Parathyroid adenoma (tissue), 2 donors: ENCODE measurements at regions not wholly inside any gene's neighbourhood (a gene's known extent, or its start where the extent isn't known, plus 50 kb on each side); places are given as distances from the start of the nearest gene placed in this dataset.

Source experiments
- H2AFZ ChIP-seq: fragments of 300-600 bp; sonication (generic); one replicate; pipeline ENCODE4 v1.7.0; 2017; ENCODE audit warnings: antibody characterized with exemption, mild to moderate bottlenecking
- H3K27ac ChIP-seq: fragments of 300-600 bp; sonication (generic); one replicate; pipeline ENCODE4 v1.7.0; 2017
- H3K27me3 ChIP-seq: fragments of 300-600 bp; sonication (generic); one replicate; pipeline ENCODE4 v1.7.0; 2017; ENCODE audit warnings: low read length; ENCODE audit not compliant: control insufficient read depth, insufficient read depth
- H3K36me3 ChIP-seq: fragments of 300-600 bp; sonication (generic); one replicate; pipeline ENCODE4 v1.7.0; 2017; ENCODE audit warnings: low read length; ENCODE audit not compliant: control insufficient read depth, insufficient read depth
- H3K4me1 ChIP-seq: fragments of 300-600 bp; sonication (generic); one replicate; pipeline ENCODE4 v1.7.0; 2017; ENCODE audit warnings: control low read depth
- H3K4me2 ChIP-seq: fragments of 300-600 bp; sonication (generic); one replicate; pipeline ENCODE4 v1.7.0; 2017; ENCODE audit warnings: low read length
- H3K4me3 ChIP-seq: fragments of 300-600 bp; sonication (generic); one replicate; pipeline ENCODE4 v1.7.0; 2017; ENCODE audit warnings: low read depth, low read length
- H3K79me2 ChIP-seq: fragments of 300-600 bp; sonication (generic); one replicate; pipeline ENCODE4 v1.7.0; 2017; ENCODE audit warnings: control low read depth
- H3K9ac ChIP-seq: fragments of 300-600 bp; sonication (generic); one replicate; pipeline ENCODE4 v1.7.0; 2017; ENCODE audit warnings: mild to moderate bottlenecking
- H3K9me3 ChIP-seq: fragments of 300-600 bp; sonication (generic); one replicate; pipeline ENCODE4 v1.7.0; 2017; ENCODE audit warnings: low read length; ENCODE audit not compliant: control insufficient read depth
- TF ChIP-seq, protein P1 (sequence below): fragments of 300-600 bp; sonication (generic); IDR thresholded peaks from one replicate; pipeline ENCODE4 v1.7.0; 2017; ENCODE audit warnings: antibody characterized with exemption, mild to moderate bottlenecking
- donor health status: primary hyperparathyroidism.

GRCh38 chr9:31807574-31808256 lies 576.7 kb upstream of the ACO1 start:
- H3K36me3 ChIP-seq = no peaks in the 10 kb centered on the region

GRCh38 chr9:31808766-31809165 lies 575.7 kb upstream of the ACO1 start:
- H3K9ac ChIP-seq = no peak overlapping the region
- H3K79me2 ChIP-seq = no peaks in the 10 kb centered on the region
- no peak overlapping the region for H3K4me2 ChIP-seq
- TF ChIP-seq, protein P1, sequence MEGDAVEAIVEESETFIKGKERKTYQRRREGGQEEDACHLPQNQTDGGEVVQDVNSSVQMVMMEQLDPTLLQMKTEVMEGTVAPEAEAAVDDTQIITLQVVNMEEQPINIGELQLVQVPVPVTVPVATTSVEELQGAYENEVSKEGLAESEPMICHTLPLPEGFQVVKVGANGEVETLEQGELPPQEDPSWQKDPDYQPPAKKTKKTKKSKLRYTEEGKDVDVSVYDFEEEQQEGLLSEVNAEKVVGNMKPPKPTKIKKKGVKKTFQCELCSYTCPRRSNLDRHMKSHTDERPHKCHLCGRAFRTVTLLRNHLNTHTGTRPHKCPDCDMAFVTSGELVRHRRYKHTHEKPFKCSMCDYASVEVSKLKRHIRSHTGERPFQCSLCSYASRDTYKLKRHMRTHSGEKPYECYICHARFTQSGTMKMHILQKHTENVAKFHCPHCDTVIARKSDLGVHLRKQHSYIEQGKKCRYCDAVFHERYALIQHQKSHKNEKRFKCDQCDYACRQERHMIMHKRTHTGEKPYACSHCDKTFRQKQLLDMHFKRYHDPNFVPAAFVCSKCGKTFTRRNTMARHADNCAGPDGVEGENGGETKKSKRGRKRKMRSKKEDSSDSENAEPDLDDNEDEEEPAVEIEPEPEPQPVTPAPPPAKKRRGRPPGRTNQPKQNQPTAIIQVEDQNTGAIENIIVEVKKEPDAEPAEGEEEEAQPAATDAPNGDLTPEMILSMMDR = no peak
- H3K4me3 ChIP-seq = no peak overlapping the region
- no peak overlapping the region for H3K27ac ChIP-seq
- H3K27me3 ChIP-seq = no peaks in the 10 kb centered on the region
- no peak overlapping the region for H2AFZ ChIP-seq
- no peaks in the 10 kb centered on the region for H3K36me3 ChIP-seq
- H3K9me3 ChIP-seq = no peaks in the 10 kb centered on the region
- no peaks in the 10 kb centered on the region for H3K4me1 ChIP-seq

More at GRCh38 chr9:31807574-31808256, 576.7 kb upstream of the ACO1 start:
- TF ChIP-seq, protein P1 = no peak
- Histone ChIP-seq H2AFZ (no peak overlapping the region), H3K4me3 (no peak overlapping the region), H3K79me2 (no peaks in the 10 kb centered on the region), H3K27me3 (no peaks in the 10 kb centered on the region), H3K4me2 (no peak overlapping the region), H3K9me3 (no peaks in the 10 kb centered on the region), H3K27ac (no peak overlapping the region), H3K9ac (no peak overlapping the region), H3K4me1 (no peaks in the 10 kb centered on the region)

DNA sequence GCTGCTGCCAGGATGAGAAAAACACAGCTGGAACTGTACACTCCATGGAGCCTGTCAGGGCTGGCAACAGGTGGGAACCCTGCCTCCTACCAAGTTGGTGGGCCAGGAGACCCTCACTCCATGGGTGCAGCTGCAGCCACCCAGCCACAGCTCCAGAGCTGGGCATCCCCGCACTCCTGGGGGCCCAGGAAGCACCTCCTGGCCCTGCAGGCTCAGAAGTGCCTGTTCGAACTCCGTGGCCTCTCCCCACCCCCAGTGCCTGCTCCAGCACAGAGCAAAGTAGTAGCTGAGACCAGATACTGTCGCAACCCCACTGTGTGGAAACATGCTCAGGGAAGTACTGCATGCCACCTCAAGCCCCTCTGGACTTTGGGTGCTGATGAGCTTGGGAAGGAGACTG lies 564.0 kb upstream of the ACO1 start:
- Histone ChIP-seq H3K9me3 (no peaks in the 10 kb centered on the region), H3K9ac (no peak overlapping the region), H2AFZ (no peak overlapping the region), H3K36me3 (no peaks in the 10 kb centered on the region), H3K4me1 (no peaks in the 10 kb centered on the region), H3K27ac (no peak overlapping the region), H3K27me3 (no peaks in the 10 kb centered on the region), H3K4me3 (no peak overlapping the region), H3K4me2 (no peak overlapping the region), H3K79me2 (no peaks in the 10 kb centered on the region)
- TF ChIP-seq, protein P1 = no peak

DNA sequence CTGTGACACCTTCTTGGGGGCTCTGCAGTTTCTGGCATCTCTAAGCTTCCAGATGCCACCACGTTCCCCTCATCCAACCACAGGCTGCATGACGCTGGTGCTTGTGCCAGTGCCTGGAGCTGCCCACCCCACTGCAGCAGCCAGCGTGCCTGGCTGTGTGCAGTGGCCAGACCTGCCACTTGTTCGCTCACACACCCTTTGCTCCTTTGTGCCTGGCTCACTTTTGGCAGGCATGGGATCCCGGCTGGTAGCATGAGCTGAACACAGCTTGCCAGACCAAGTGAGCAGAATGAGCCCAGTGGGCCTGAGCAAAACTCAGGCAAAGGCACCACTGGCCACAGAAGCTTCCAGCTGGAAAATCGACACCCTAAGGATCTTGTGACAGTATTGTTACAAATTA lies 562.9 kb upstream of the ACO1 start:
- H3K9me3 ChIP-seq = no peaks in the 10 kb centered on the region
- H3K36me3 ChIP-seq = no peaks in the 10 kb centered on the region
- H3K4me3 ChIP-seq = no peak overlapping the region
- no peaks in the 10 kb centered on the region for H3K27me3 ChIP-seq
- TF ChIP-seq, protein P1 = no peak
- no peak overlapping the region for H3K9ac ChIP-seq
- no peaks in the 10 kb centered on the region for H3K79me2 ChIP-seq
- H3K4me1 ChIP-seq = no peaks in the 10 kb centered on the region
- H3K4me2 ChIP-seq = no peak overlapping the region
- H2AFZ ChIP-seq = no peak overlapping the region
- no peak overlapping the region for H3K27ac ChIP-seq

DNA sequence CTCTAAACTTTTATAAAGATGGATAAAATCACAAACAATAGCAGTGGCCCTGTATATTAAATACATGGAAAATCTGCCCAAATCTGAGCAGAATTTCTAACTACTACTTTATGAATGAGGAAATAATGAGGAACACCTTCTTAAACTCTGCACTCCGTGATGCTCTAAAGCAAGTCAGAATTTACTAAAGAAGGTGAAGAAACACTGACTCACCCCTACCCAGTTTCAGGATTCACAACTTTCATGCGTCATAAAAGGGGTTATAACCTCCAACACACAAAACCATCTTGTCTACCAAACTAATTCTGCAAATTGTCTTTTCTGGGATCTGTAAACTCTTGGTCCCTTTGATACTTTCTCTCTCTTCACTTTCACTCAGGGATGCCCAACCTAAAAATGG lies 561.1 kb upstream of the ACO1 start:
- no peak overlapping the region for H3K27ac ChIP-seq

More for the DNA sequence above, 561.1 kb upstream of the ACO1 start:
- H3K79me2 ChIP-seq = no peaks in the 10 kb centered on the region
- TF ChIP-seq, protein P1 = no peak
- H3K4me1 ChIP-seq = no peaks in the 10 kb centered on the region
- H3K9me3 ChIP-seq = no peaks in the 10 kb centered on the region
- no peak overlapping the region for H2AFZ ChIP-seq
- no peak overlapping the region for H3K4me3 ChIP-seq
- H3K27me3 ChIP-seq = no peaks in the 10 kb centered on the region
- H3K4me2 ChIP-seq = no peak overlapping the region
- H3K9ac ChIP-seq = no peak overlapping the region
- no peaks in the 10 kb centered on the region for H3K36me3 ChIP-seq
